ENCODE measurements at regions not wholly inside any gene's neighbourhood (a gene's known extent, or its start where the extent isn't known, plus 50 kb on each side); places are given as distances from the start of the nearest gene placed in this dataset.

GRCh38 chr9:26058111-26058895 lies 380.1 kb upstream of the TUSC1 start:
- no peak for DNase-seq (ENCODE audit: low read depth)

- no peak for DNase-seq (ENCODE audit: low read depth)
Measured at GRCh38 chr9:26057050-26057449, 378.8 kb upstream of the TUSC1 start.

GRCh38 chr9:26054600-26055520 lies 376.6 kb upstream of the TUSC1 start:
- no peak for DNase-seq (ENCODE audit: low read depth)

GRCh38 chr9:26053954-26054353 lies 375.7 kb upstream of the TUSC1 start:
- no peak for DNase-seq (ENCODE audit: low read depth)

GRCh38 chr9:26043431-26043830 lies 365.2 kb upstream of the TUSC1 start:
- no peak for DNase-seq (ENCODE audit: low read depth)

- DNase-seq (ENCODE audit: low read depth): no peak
Measured at GRCh38 chr9:26034786-26035185, 356.5 kb upstream of the TUSC1 start.

GRCh38 chr9:26033336-26033735 lies 355.1 kb upstream of the TUSC1 start:
- no peak for DNase-seq (ENCODE audit: low read depth)

GRCh38 chr9:26026423-26027100 lies 348.3 kb upstream of the TUSC1 start:
- no peak for DNase-seq (ENCODE audit: low read depth)

- no peak for DNase-seq (ENCODE audit: low read depth)
Measured at GRCh38 chr9:26013199-26013598, 335.0 kb upstream of the TUSC1 start.

- no peak for DNase-seq (ENCODE audit: low read depth)
Measured at GRCh38 chr9:26012797-26013196, 334.6 kb upstream of the TUSC1 start.

GRCh38 chr9:25994605-25995004 lies 316.4 kb upstream of the TUSC1 start:
- no peak for DNase-seq (ENCODE audit: low read depth)

GRCh38 chr9:25990376-25990775 lies 312.1 kb upstream of the TUSC1 start:
- DNase-seq (ENCODE audit: low read depth): no peak

GRCh38 chr9:25975667-25976066 lies 297.4 kb upstream of the TUSC1 start:
- DNase-seq (ENCODE audit: low read depth): no peak

- no peak for DNase-seq (ENCODE audit: low read depth)
Measured at GRCh38 chr9:25964239-25964638, 286.0 kb upstream of the TUSC1 start.

- DNase-seq (ENCODE audit: low read depth): no peak
Measured at GRCh38 chr9:25960178-25960577, 281.9 kb upstream of the TUSC1 start.

GRCh38 chr9:25954209-25954608 lies 276.0 kb upstream of the TUSC1 start:
- DNase-seq (ENCODE audit: low read depth): no peak

GRCh38 chr9:25948182-25948581 lies 269.9 kb upstream of the TUSC1 start:
- no peak for DNase-seq (ENCODE audit: low read depth)

- DNase-seq (ENCODE audit: low read depth): no peak
Measured at GRCh38 chr9:25939126-25939525, 260.9 kb upstream of the TUSC1 start.

GRCh38 chr9:25936031-25936430 lies 257.8 kb upstream of the TUSC1 start:
- no peak for DNase-seq (ENCODE audit: low read depth)

- no peak for DNase-seq (ENCODE audit: low read depth)
Measured at GRCh38 chr9:25935188-25935587, 256.9 kb upstream of the TUSC1 start.

- DNase-seq (ENCODE audit: low read depth): no peak
Measured at GRCh38 chr9:25918761-25919160, 240.5 kb upstream of the TUSC1 start.

GRCh38 chr9:25917731-25918362 lies 239.6 kb upstream of the TUSC1 start:
- DNase-seq (ENCODE audit: low read depth): no peak

Measured in activated T-cell treated with anti-CD3 and anti-CD28 coated beads for 1 hour (primary cell).